NCI-H2171 treated with DMSO at 0.1 percent for 48 hours (cell line): ENCODE measurements at regions not wholly inside any gene's neighbourhood (a gene's known extent, or its start where the extent isn't known, plus 50 kb on each side); places are given as distances from the start of the nearest gene placed in this dataset.
A peak's percentile ranks its signal among the peaks of the same experiment; 100 is the strongest.
"Not testable (repeated sequence)": the region's sequence is repeated elsewhere in the genome, so short reads cannot be mapped to it uniquely, and the experiment has no call there.

Experiments used
- DNase-seq: peaks from one replicate; lab custom pipeline; 2025; lab: John Stamatoyannopoulos, UW

DNA sequence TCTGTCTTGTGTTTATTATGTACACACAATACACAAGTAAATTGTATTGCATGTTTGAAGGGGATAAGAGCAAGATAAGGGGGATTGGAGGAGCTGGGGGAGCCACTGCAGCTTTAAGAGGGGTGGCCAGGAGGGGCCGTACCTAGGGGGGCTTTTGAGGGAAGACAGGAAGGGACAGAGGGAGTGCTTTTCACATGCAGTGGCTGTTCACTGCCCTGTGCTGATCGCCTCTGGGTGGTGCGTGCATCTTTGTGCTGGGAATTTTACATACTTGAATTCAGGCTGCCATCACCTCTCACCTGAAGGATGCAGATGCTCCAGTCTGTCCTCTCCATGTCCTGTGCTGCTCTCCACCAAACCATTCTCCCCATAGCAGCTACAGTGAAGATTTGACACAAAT, 179.5 kb downstream of the PTPRU start:
- DNase-seq, result no peak

DNA sequence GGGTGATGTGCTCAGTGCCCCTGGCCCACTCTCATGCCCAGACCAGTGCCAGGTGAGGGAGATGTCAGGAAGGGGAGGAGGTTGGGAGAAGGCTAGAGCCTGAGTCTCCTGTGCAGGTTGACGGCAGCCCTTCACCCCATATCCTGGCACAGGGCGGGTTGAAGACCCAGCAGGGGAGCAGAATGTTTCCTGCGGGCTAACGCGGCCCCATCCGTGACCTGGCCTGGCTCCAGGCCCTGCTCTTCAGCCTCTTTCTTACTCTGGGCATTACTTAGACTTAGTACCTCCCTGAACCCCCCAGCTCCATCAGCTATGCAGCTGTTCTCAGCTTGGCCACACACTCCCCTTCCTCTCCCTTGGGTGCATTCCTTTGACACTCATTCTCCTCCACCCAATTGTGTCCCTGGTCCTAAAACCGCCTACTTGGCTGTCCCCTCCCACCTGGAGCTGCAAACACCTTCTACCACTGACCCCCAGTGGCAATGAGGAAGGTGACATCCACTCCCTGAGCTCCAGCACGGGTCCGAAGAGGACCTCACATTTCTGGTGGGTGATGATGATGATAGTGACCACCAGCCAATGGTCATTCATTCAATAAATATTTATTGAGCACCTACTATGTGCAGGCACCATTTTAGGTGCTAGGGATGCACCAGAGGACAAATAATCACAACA, 179.0 kb downstream of the PTPRU start:
- peak; percentile 43 for DNase-seq

DNA sequence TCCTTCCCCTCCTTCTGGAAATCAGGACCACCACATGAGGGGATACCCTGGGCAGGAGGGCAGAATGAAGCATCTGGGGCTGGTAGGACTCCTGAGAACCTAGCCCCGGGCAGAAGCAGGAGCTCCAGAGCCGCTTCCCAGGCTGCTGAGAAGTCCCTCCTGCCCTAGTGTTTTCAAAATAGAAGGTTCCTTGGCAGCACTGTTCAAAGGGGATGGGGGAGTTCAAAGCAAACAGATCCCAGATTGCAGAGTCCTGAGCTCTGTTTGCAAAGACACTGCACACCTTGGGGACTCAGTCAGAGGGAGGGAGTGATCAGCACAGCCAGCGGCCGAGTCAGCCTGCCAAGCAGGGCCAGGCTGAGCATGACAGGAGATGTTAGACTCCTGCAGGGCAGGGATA, 177.8 kb downstream of the PTPRU start:
- peak; percentile 69 for DNase-seq

DNA sequence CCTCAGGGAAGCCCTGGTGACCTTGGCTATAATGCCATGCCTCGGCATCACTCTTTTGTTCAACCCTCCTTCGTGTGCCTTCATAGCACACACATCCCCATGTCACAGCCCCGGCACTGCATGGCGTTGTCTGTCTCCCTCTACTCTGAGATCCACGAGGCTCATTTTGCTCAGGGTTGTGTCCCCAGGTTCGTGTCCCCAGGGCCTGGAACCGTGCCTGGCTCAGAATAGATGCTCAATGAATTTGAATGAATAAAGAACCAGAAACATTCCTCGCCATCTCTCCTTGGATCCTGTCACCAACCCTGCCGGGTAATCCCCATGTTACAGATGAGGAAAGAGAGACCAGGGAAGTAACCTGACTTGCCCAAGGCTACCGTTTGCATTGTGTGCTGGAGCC, 177.3 kb downstream of the PTPRU start:
- DNase-seq, result no peak

DNA sequence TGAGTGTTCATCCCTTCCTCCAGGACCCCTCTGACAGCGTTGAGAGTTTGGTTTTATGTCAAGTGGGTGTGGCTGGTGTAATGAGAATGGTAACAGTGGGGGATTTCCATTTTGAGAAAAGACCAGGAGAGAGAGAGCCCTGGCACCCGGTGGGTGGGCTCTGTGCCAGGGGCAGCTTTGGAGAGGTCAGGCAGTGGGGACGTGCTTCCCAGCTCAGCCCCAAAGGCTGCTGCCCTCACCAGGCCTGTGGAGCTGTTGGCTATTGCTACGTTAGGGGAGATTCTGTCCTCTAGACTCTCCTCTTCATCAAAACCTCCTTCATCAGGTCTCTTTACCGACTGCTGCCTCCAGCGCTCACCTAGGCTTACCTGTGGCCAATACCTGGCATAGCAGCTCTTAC, 176.3 kb downstream of the PTPRU start:
- DNase-seq, result no peak

DNA sequence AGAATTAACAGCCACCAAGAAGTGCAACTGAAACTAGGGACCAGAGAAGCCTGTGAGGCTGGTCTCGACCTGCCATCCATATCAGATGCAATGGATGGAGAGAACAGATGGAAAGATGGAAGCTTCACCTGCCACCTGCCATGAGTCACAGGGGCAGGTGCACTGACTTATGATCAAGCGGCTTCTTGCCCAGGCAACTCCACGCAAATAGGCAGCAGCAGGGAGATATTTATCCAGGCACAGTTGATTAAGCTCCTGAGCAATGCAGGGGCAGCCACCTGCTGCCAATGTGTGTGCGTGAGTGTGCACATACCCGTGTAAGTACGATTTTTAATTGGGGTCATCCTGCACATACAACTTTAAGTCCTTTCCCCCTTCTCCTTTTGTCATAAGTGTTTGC, 174.2 kb downstream of the PTPRU start:
- DNase-seq, result peak; percentile 98

DNA sequence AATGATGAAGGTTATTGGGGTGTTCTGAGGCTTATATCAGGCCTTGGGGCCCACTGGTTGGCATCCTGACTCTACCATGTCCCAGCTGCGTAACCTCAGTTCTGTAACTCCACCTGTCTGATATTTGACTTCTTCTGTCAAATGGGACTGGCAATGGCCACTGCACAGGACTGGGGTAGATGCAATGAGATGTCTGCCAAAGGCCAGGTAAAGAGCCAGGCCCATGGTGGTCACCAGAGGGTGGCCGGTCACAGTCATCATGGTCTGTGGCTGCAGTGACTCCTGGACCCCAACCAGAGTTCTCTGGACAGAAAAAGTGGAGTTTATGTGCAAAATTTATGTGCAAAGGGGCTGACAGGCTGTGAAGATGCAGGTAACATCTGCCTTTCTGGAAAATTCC, 173.3 kb downstream of the PTPRU start:
- DNase-seq, result no peak

DNA sequence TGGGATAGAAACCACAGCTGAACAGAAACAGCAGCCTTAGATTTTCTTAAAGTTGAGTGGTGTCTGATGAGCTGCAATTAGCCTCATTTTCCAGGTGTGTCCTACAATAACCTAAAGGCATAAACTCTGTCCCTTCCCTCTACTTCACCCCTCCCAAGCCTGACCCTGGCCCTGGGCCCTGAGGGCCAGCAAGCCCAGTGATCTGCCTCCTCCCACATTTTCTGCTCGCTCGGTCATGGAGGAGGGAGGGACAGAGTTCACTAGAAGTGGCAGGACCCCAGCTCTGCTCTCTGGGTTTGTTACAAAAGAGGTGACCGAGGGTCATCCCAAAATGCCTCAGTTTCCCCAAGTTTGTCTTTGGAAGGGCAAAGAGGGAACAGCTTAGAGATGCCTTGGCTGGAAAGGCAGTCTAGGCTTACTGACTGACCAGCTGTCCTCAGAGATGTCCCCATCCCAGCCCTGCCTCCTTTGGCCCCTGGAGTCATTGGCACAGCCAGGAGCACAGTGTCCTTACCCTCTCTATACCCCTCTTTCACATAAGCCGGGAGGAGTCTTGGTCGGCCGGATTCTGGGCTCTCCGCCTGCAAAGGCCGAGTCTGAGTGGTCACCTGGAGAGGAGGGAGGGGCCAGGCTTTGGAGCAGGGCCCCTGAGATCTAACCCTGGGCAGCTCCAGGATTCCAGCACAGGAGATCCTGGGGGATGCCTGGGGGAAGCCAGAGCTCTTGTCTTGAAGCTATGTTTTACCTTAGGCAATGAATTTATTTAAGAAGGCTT, 172.7 kb downstream of the PTPRU start:
- no peak for DNase-seq

DNA sequence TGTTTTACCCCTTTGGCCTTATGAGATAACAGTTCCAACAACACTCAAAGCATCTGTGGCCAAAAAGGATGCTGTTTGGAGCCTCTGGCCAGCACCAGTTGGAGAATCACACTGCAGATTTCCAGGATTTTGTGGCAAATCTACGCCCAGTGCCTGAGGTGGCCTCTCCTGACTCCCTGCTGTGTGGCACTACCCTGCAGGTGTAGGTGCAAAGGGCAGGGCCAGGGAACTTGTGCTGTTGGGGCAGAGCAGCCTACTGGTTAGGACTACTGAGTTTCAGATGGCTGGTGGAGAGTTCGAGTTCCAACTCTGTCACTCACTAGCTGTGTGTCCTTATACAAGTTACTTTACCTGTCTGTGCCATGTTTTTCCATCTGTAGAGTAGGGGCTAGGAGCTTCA, 170.5 kb downstream of the PTPRU start:
- DNase-seq, result no peak

DNA sequence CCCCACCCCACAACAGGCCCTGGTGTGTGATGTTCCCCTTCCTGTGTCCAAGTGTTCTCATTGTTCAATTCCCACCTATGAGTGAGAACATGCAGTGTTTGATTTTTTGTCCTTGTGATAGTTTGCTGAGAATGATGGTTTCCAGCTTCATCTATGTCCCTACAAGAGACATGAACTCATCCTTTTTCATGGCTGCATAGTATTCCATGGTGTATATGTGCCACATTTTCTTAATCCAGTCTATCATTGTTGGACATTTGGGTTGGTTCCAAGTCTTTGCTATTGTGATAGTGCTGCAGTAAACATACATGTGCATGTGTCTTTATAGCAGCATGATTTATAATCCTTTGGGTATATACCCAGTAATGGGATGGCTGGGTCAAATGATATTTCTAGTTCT, 163.9 kb downstream of the PTPRU start:
- not testable (repeated sequence) for DNase-seq

DNA sequence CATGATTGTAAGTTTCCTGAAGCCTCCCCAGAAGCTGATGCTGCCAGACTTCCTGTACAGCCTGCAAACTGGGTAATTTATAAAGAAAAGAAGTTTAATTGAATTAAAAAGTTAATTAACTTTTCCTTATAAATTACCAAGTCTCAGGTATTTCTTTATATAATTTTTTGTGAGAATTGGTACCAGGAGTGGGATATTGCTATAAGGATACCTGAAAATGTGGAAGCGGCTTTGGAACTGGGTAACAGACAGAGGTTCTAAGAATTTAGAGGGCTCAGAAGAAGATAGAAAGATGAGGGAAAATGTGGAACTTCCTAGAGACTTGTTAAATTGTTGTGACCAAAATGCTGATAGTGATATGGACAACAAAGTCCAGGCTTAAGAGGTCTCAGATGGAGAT, 163.1 kb downstream of the PTPRU start:
- DNase-seq, result no peak

DNA sequence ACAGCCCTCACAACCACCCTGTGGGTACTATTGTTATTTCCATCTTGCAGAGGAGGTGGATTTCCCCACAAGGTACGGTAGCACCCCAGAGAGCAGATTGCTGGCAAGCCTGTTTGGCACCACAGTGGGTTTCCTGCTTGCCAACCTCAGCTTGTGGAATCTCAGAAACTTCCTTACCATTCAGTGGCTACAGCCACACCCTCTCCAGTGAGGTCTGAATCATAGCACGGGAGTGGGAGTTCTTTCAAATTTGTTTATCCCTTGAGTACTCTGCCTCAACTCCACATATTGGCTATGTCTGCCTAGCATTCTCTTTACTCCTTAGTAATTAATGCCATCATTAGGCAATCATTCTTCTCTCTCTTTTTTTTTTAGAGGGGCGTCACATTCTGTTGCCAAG, 162.1 kb downstream of the PTPRU start:
- DNase-seq, result no peak

DNA sequence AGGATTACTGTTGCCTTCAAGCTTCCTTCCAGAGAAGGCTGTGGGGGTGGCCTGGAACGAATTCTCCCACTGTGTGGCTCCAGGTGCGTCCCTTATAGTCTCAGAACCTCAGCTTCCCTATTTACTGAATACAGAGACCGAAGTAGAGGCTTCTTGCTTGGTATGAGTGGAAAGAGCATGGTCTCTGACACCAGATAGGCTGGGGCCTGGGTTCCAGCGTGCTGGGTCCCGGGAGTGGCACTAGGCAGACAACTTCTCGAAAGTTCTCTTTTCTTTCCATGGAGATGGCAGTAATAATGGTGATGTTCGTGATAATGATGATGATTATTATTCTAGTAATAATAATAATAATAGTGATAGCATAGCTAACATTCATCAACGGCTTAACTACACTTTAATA, 161.7 kb downstream of the PTPRU start:
- no peak for DNase-seq

DNA sequence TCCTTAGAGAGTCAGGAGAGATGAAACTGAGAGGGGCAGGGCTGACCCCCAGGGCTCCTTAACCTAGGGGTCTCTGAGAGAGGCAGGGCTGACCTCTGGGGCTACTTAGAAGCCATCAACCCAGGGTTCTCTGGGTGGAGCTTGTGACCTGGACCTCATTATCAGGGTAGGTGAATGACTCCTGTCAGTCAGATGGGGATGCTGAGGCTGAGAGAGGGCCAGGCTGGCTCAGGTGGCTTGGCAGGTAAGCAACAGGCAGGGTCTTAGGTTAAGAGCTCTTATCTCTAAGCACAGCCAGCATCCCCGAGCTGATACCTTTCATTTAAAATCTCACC, 160.9 kb downstream of the PTPRU start:
- DNase-seq, result no peak

DNA sequence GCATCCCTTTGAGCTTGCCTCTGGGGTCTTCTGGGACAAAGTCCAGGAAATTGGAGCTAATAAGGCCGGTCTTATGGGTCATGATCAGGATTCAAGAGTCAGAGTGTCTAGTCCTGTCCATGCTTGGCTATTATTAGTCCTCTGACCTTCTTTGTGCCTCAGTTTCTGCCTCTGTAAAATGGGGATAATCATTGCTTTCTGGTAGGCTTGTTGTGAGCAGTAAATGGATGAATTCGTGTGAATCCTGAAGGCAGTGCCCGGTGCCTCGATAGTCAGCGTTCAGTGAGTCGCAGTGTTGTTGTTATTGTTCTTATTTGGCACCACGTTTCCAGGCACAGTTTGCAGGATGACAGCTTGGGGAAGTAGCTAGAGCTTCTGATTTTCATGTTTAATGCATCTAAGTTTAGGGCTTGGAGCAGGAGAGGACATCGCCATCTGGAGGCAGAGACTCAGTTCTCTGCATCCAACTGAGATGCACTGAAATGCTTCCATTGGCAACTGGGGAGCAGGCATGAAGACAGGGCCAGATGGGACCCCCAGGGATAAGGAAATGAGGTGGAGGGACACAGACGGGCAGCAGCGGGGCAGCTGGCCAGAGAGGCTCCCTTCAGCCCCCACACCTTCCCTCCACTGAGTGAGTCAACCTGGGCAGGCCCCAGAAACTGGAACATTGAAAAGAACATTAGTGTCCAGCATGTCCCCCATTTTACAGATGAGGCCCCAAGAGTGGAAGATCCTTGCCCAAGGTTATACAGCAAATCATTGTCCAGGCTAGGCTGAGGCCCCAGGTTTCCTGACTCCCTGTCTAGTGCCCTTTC, 160.3 kb downstream of the PTPRU start:
- DNase-seq, result no peak

DNA sequence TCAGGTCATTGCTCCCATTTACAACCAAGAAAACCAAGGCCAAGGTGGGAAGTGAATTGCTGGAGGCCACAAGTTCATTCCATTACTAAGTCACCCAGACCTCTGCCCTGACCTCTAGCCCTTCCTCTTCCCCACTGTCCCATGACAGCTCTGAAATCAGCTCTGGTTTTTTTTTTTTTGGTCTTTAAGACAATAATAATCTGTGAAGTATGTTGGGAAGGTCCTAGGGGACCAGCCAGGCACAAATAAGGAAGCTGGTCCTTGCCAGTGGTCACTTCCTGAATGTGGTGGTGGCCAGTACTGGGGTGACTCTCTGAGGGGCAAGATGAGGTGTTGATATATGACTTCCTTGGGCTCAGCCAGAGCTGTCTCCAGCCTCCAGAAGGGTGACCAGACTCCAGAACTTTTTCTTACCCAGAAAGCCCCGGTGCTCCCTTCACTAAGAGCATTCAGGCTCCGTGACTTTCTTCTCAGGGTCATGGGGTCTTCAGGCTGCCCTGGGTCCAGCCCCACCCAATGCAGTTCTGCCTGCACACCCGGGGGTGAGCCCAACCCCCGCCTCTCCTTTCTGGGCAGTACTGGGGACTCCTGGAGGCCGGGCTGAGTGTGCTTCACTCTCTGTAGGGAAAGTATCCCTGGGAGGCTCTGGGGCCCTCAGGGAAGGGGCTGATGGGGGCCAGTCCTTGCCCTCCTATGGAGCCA, 159.6 kb downstream of the PTPRU start:
- no peak for DNase-seq

DNA sequence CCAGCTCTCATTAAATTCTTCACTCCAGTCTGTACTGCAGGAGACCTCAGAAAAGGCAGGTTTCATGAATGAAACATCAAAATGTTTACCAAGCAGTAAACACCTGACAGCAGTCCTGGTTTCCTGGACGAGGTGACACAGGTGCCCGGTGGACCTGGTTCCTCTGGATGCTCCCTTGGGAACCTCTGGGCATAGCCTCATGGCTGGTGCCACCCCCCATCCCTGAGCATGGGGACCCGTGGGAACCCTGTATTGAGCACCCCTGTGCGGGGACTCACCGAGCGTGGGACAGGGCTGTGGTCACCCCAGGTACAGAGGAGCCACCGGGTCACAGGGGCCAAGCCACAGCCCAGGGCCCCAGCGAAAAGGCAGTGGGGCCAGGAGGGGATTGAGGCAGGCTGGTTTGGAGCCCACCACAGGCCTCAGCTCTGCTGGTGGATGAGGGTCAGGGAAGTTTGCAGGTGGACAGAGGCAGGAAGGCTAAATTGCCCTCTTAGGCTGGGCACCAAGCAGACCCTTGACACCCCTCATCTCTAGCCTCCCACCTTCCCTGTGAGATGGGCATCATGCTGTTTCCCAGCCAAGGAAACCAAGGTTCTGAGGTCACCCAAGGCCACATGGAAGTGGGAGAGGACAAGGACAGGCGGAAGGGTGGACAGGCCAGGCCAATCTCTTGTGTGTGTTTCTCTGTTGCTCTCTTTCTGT, 158.4 kb downstream of the PTPRU start:
- DNase-seq, result no peak

DNA sequence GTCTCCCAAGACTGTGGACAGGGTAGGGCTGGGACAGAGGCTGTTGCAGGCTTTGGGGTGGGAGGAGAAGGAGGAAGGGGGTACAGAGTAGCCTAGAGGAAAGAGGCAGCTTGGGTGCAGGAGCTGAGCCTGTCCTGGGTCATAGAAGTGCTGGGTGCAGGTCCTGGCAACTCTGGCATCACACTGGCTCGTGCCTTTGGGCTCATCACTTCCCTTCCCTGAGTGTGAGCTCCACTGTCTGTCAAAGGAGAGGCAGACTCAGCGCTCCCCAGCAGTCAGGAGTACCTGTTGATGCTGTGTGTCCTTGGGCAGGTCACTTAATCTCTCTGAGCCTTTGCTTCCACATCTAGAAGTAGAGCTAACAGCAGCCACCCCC, 157.1 kb downstream of the PTPRU start:
- no peak for DNase-seq

DNA sequence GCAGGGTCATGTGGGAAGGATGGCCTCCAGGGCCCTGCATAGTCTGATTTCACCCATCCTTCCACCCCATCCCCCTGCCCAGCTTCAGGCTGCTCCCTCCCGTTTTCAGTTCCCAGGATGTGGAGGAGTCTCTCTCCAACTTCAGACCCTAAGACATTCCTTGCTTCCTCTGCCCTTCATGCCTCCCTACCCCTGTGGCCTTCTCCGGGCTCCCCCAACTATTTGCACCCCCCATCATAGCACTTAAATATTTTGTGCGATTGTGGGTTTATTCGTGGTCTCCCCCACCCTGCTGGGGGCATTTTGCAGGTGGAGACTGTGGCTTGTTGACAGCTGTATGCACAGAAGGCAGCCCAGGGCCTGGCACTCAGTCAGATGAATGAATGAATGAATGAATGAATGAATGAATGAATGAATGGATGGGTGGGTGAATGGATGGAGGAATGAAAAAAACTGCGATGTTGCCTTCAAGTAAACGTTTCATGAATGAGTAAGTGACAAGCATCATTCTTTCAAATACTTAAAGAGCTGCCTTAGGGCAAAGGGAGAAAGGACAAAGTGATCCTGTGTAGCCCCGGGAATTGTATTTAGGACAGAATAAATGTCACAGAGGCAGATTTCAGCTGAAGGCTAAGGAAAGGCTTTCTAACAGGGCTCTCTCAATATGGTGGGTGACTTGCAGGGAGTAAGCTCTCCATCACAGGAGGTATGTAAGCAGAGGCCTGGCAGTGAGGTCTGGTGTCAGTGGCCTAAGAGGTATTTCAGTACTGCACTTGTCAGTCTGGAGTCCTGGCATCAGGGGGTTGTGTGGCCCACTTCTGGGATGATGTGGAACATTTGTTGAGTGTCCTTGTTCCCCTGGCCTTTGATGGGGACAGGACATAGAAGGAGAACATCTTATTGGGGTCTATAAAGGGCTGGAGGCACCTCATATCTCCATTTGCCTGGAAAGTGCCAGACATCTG, 156.4 kb downstream of the PTPRU start:
- no peak for DNase-seq

DNA sequence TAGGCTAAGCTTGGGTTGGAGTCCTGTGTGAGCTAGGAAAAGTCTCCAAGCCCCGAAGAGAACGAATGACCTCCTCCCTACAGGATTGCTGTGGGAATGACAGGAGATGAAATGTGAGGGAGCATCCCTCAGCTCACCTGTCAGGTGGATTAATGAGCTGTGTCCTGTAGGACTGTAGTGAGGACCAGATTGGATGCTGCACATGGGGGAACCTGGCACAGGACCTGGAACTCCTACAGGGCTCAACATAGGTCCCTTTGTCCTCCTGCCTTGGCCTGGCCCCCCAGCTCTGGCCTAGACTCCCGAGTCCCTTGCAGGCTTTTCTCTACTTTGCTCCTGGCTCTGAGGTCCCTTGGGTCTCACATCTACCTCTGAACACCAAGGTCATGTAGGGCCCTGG, 155.7 kb downstream of the PTPRU start:
- DNase-seq, result no peak

DNA sequence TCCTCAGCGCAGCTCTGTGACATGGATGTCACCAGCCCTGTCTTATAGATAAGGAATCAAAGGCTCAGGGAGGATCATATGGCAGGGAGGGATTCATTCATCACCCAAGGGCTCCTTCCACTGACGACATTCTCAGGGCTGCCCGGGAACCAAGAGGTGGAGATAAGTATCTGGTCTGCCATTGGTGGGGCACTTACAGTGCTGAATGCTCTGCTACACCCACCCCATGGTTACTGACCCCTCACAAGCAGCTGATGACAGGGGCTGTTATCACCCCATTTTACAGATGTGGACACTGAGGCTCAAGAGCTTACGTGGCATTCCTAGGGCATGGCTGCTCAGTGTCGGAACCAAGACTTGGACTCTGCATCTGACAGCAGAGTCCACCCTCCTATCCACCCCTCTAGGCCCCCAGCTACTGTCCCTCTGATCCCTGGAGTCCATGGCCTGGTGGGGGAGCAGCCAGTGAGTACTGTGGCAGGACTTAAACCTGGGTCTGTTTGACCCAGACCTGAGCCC, 155.1 kb downstream of the PTPRU start:
- no peak for DNase-seq
